Heart right ventricle (tissue), 16 donors: ENCODE measurements at regions not wholly inside any gene's neighbourhood (a gene's known extent, or its start where the extent isn't known, plus 50 kb on each side); places are given as distances from the start of the nearest gene placed in this dataset.

Experiments
- ATAC-seq, 8 donors: fragments of 200-7000 bp; cut with Tn5 transposase; one replicate each; pipeline ENCODE4 v1.9.1; 2020; ENCODE audit warnings: mild to moderate bottlenecking in 8 of 8, moderate library complexity in 8 of 8, moderate number of reproducible peaks in 1 of 8
- DNase-seq, 2 donors: peaks; one replicate each; pipeline ENCODE4 v3.0.0-alpha.2; 2020
- H3K27ac ChIP-seq, 10 donors: fragments of 200-600 bp; sonication (generic) in 2 of 10; one replicate each; pipeline versions ENCODE4 v1.5.0 to v1.8.0; 2020 to 2022; ENCODE audit warnings: mild to moderate bottlenecking in 3 of 10
- H3K27me3 ChIP-seq, 7 donors: fragments of 200-600 bp; one replicate each; pipeline ENCODE4 v1.8.0; 2021 to 2022; ENCODE audit warnings: mild to moderate bottlenecking in 2 of 7
- H3K36me3 ChIP-seq, 9 donors: fragments of 200-600 bp; sonication (generic) in 1 of 9; one replicate each; pipeline versions ENCODE4 v1.5.0 to v1.8.0; 2020 to 2022; ENCODE audit warnings: mild to moderate bottlenecking in 2 of 9
- H3K4me1 ChIP-seq, 9 donors: fragments of 200-600 bp; sonication (generic) in 1 of 9; one replicate each; pipeline versions ENCODE4 v1.5.0 to v1.8.0; 2020 to 2022; ENCODE audit warnings: mild to moderate bottlenecking in 4 of 9
- H3K4me3 ChIP-seq, 10 donors: fragments of 200-600 bp; sonication (generic) in 2 of 10; one replicate each; pipeline versions ENCODE4 v1.5.0 to v1.8.0; 2020 to 2022; ENCODE audit warnings: mild to moderate bottlenecking in 7 of 10, moderate library complexity in 2 of 10
- H3K9me3 ChIP-seq, 11 donors: fragments of 200-600 bp in 10 of 11; sonication (generic) in 2 of 11; one replicate each; pipeline versions ENCODE4 v1.5.0 to v1.8.0; 2013 to 2022; ENCODE audit warnings: mild to moderate bottlenecking in 2 of 11, control low read depth in 1 of 11, moderate library complexity in 1 of 11
- WGBS, 2 donors: extraction: QIAGEN DNeasy Blood & Tissue Kit; methylation state at CpG; one replicate each; pipeline ENCODE4 v1.1.7; 2013; ENCODE audit warnings: inconsistent platforms in 1 of 2; 5-methylcytosine and 5-hydroxymethylcytosine counted together
- intact Hi-C, 10 donors: fragments of 100-400 bp; cut with DNase I; formaldehyde crosslinking; loops; one replicate each; pipeline versions ENCODE4 v1.11.1 to v1.14.2; 2022
- TF ChIP-seq, protein P1 (sequence below), 9 donors: fragments of 200-600 bp; sonication (generic) in 2 of 9; IDR thresholded peaks; one replicate each; pipeline versions ENCODE4 v1.5.0 to v1.8.0; 2021 to 2022; ENCODE audit warnings: antibody characterized with exemption in 9 of 9, mild to moderate bottlenecking in 5 of 9, moderate library complexity in 1 of 9
- donor health status: Arrhythmogenic right ventricular cardiomyopathy.
- donor health status: ischemic (EF 13 %, LVEDD 7.1; RV severe dilation, severe dysfunction).
- donor health status: healthy with polysubstance abuse.
- donor health status: DM: no; HTN: yes; CAD: no.
- donor health status: DM: no; HTN: no; CAD: no.
- donor health status: ischemic (EF 25% LVEDD 6.9; RV normal size, moderate dysfunction).
- donor health status: ischemic (EF 25% LVEDD 5.7; RV mildly dilated, moderate dysfunction).
- donor health status: healthy.
- donor health status: DM: yes; HTN: yes; CAD: no.
- donor health status: Ischemic cardiomyopathy.
- donor health status: ischemic (EF 35%, LVEDD 5.7; RV mildly dilated, moderate dysfunction).
- donor health status: nonischemic (EF 11% LVEDD 7.7; RV severe dilation, severe dysfunction).
- donor health status: DM: yes; HTN: yes; CAD: no.
- donor health status: PGD.
- donor health status: ischemic (EF 29% LVEDD 5.4; RV normal size, mild dysfunction).
- donor health status: nonischemic (EF 23%, LVEDD 6.1; RV moderate dilation, normal function).

DNA sequence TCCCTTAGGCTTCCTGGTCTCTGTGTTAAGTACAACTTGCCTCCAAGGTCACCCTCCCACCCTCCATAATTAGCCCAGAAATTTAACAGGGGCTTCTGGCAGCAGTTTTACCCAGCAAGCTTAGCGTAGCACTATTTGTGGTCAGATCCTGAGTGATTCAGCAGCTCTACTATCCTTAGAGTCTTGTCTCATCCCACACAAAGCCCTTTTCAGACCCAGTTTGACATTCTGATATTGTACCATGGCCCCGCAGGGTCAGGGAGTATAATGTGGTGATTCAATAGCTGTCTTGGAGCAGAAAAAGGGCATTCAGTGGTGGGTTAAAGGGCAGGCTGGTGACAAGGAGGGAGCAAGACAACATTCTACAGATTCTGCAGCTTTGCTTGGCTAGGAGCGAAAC is 153.8 kb upstream of the DDHD1 start:
- peaks cover 0 to 11% (median 0%) of the 10 kb centered on the region in 11 donors for H3K9me3 ChIP-seq
- DNase-seq: no peak
- WGBS, 2 donors: 63 to 75% methylated on average over 3 of the region's 3 CpGs
- ATAC-seq: peak; percentile 22 to 64 (median 48)
- intact Hi-C loops: loop anchor here in 8 of 10 donors (1.0 to 10.0 kb wide), 6 partner anchors 255 to 485 kb away; partner anchors contain the start of gene FERMT2 (in 1 of the 8)
- no peaks in the 10 kb centered on the region for H3K27me3 ChIP-seq
- H3K27ac ChIP-seq: peak overlapping the region in 7 of 10 donors; percentile 35 to 64 (median 42)
- peaks cover 0 to 25% (median 5%) of the 10 kb centered on the region in 9 donors for H3K4me1 ChIP-seq
- no peaks in the 10 kb centered on the region for H3K36me3 ChIP-seq
- H3K4me3 ChIP-seq: peak overlapping the region in 5 of 10 donors; percentile 25 to 56 (median 42)
- TF ChIP-seq, protein P1, sequence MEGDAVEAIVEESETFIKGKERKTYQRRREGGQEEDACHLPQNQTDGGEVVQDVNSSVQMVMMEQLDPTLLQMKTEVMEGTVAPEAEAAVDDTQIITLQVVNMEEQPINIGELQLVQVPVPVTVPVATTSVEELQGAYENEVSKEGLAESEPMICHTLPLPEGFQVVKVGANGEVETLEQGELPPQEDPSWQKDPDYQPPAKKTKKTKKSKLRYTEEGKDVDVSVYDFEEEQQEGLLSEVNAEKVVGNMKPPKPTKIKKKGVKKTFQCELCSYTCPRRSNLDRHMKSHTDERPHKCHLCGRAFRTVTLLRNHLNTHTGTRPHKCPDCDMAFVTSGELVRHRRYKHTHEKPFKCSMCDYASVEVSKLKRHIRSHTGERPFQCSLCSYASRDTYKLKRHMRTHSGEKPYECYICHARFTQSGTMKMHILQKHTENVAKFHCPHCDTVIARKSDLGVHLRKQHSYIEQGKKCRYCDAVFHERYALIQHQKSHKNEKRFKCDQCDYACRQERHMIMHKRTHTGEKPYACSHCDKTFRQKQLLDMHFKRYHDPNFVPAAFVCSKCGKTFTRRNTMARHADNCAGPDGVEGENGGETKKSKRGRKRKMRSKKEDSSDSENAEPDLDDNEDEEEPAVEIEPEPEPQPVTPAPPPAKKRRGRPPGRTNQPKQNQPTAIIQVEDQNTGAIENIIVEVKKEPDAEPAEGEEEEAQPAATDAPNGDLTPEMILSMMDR (IDR thresholded peaks at IDR 0.05): no peak

DNA sequence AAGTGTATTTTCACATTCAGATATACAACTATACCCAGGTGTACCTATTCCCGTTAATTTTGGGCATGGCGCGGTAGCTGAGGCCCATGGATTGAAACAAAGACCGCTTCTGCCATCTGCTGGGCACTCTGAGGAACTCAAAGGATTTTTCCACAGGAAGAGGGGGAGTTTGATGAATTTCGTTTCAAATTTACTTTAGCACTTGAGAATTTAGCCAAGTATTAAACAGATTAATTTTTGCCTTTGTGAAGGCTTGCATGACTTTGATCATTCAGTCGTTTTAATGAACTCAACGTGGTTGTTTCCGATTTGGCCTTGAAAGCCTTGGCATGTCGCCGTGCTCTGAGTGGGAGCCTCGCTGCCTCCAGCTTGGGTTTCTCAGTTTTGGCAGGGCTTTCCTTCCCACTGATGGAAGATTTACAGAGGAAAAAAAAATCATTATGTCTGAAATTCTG is 153.2 kb upstream of the DDHD1 start:
- Histone ChIP-seq H3K27ac (peak overlapping the region in 8 of 10 donors; percentile 35 to 64 (median 40)), H3K9me3 (peaks cover 0 to 5% (median 0%) of the 10 kb centered on the region in 11 donors)
- intact Hi-C loops: loop anchor here in 8 of 10 donors (1.0 to 10.0 kb wide), 6 partner anchors 254 to 484 kb away; partner anchors contain the start of gene FERMT2 (in 1 of the 8)

DNA sequence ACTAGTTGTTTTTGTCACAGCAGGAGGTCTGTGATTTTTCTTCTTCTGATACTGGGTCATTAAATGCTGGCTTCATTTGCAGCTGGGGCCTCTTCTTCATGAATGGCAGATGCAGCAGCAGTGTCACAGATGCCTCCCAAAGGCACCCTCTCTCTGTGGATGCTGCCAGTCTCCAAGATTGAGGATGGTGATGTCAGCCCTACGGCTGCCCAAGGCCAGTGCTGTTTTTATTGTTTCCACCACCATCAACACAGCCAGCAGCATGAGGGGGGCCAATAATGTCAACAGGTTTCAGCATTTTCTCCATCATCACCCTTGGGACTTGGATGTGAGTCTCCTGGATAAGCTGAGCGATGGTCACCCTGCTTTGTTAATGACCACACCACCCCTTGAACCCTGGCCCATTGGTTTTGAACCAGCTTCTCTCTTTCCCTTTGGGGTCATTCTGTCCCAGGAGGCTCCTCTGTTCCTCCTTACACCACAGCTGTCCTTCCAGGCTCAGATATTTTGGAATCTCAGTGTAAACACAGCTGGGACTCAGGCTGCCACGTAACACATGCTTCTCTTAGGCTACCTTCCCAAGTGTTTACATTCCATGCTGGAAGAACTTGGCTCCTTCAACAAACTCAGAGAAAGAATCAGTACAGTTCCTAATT is 151.7 kb upstream of the DDHD1 start:
- no peak overlapping the region for H3K4me3 ChIP-seq
- H3K9me3 ChIP-seq: no peaks in the 10 kb centered on the region
- H3K4me1 ChIP-seq: peaks cover 0 to 25% (median 5%) of the 10 kb centered on the region in 9 donors
- 68 to 80% methylated on average over 3 of the region's 3 CpGs for WGBS, 2 donors
- peak overlapping the region in 1 of 10 donors; percentile 64 for H3K27ac ChIP-seq
- TF ChIP-seq, protein P1 (IDR thresholded peaks at IDR 0.05): no peak
- no peaks in the 10 kb centered on the region for H3K27me3 ChIP-seq
- DNase-seq (peak in 1 of 2 donors; percentile 6), ATAC-seq (peak in 5 of 8 donors; percentile 36 to 69 (median 64))
- no peaks in the 10 kb centered on the region for H3K36me3 ChIP-seq
- intact Hi-C loops: loop anchor here in 7 of 10 donors (5.0 to 10.0 kb wide), 5 partner anchors 253 to 483 kb away; partner anchors contain the start of gene FERMT2 (in 1 of the 7)

More for the DNA sequence above, 153.2 kb upstream of the DDHD1 start:
- ATAC-seq (peak in 7 of 8 donors; percentile 70 to 87 (median 85)), DNase-seq (peak; percentile 44 to 67)
- Histone ChIP-seq H3K4me1 (peaks cover 0 to 25% (median 5%) of the 10 kb centered on the region in 9 donors), H3K4me3 (peak overlapping the region in 9 of 10 donors; percentile 25 to 56 (median 42)), H3K27me3 (no peaks in the 10 kb centered on the region), H3K36me3 (no peaks in the 10 kb centered on the region)
- WGBS, 2 donors: 5 to 13% methylated on average over 11 of the region's 11 CpGs
- TF ChIP-seq, protein P1 (IDR thresholded peaks at IDR 0.05): peak; percentile 51 to 90 (median 82)

DNA sequence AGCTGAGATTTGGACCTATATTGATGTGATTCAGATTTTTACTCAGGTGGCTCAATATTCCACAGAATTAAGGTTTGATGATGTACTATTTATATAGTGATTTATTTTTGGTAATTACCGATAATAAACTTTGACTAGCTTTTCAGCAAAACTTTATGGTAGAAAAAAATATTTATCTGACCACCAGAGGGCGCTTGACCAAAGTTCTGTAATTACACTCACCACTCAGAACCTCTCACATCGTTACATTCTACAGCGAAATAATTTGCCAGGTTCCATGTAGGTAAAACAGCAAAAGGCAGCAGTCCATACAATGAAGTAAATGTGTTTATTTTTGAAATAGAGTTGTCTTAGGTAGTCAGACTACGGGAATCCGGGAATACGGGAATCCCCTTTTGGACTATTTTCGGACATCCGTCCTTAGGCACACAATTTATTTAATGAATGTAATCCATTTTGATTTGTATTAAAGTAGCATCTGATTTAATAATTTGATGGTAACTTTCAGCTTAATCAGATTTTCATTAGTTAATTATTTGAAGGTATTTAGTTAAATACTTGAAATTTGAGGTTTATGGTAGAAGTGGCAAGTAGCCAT is 143.0 kb upstream of the DDHD1 start:
- Histone ChIP-seq H3K9me3 (no peaks in the 10 kb centered on the region), H3K27ac (no peak overlapping the region), H3K27me3 (no peaks in the 10 kb centered on the region), H3K36me3 (no peaks in the 10 kb centered on the region), H3K4me1 (no peaks in the 10 kb centered on the region), H3K4me3 (no peak overlapping the region)
- intact Hi-C loops: loop anchor here in 9 of 10 donors (2.0 to 10.0 kb wide), 5 partner anchors 131 to 1053 kb away; no protein-coding TSS in a partner anchor
- peak in 1 of 2 donors; percentile 29 for DNase-seq
- 52 to 53% methylated on average over 9 of the region's 9 CpGs for WGBS, 2 donors
- TF ChIP-seq, protein P1 (IDR thresholded peaks at IDR 0.05): peak; percentile 57 to 84 (median 76)
- ATAC-seq: peak in 1 of 8 donors; percentile 35
